Stimulated activated naive CD8-positive, alpha-beta T cell treated with anti-CD3 and anti-CD28 coated beads, Interleukin-15, Interleukin-2, amounts not matched to agents 100 U/mL and 50 U/mL, for 24 hours (primary cell): ENCODE measurements at regions not wholly inside any gene's neighbourhood (a gene's known extent, or its start where the extent isn't known, plus 50 kb on each side); places are given as distances from the start of the nearest gene placed in this dataset.
"Not testable (repeated sequence)": the region's sequence is repeated elsewhere in the genome, so short reads cannot be mapped to it uniquely, and the experiment has no call there.

Experiments
- ATAC-seq: fragments of 150-1000 bp; cut with Tn5 transposase; one replicate; pipeline ENCODE4 v1.10.0; 2021
- DNase-seq: peaks from one replicate; pipeline ENCODE4 v3.0.0; 2021

GRCh38 chr20:53693262-53693871, 99.7 kb upstream of the ZNF217 start:
- DNase-seq, result no peak
- ATAC-seq, result peak; percentile 67

- no peak for DNase-seq
- peak; percentile 68 for ATAC-seq
These were observed 98.9 kb upstream of the ZNF217 start for GRCh38 chr20:53692465-53693067.

GRCh38 chr20:53691811-53692192, 98.2 kb upstream of the ZNF217 start:
- ATAC-seq, result no peak
- no peak for DNase-seq

GRCh38 chr20:53691060-53691810, 97.6 kb upstream of the ZNF217 start:
- DNase-seq (no peak), ATAC-seq (no peak)

- DNase-seq, result no peak
- no peak for ATAC-seq
These were observed 94.4 kb upstream of the ZNF217 start for GRCh38 chr20:53688085-53688484.

GRCh38 chr20:53685070-53685595, 91.5 kb upstream of the ZNF217 start:
- no peak for DNase-seq
- ATAC-seq, result no peak

GRCh38 chr20:53683506-53683905, 89.9 kb upstream of the ZNF217 start:
- ATAC-seq (no peak), DNase-seq (no peak)

- no peak for DNase-seq
- no peak for ATAC-seq
These were observed 87.9 kb upstream of the ZNF217 start for GRCh38 chr20:53681352-53682212.

- ATAC-seq (no peak), DNase-seq (no peak)
These were observed 86.1 kb upstream of the ZNF217 start for GRCh38 chr20:53679597-53680309.

- DNase-seq, result no peak
- ATAC-seq, result no peak
These were observed 85.5 kb upstream of the ZNF217 start for GRCh38 chr20:53678990-53679596.

GRCh38 chr20:53678315-53678989, 84.8 kb upstream of the ZNF217 start:
- DNase-seq (no peak), ATAC-seq (no peak)

GRCh38 chr20:53677447-53678314, 84.0 kb upstream of the ZNF217 start:
- DNase-seq (peak; percentile 60), ATAC-seq (peak; percentile 65)

- no peak for ATAC-seq
These were observed 83.3 kb upstream of the ZNF217 start for GRCh38 chr20:53676987-53677386.

GRCh38 chr20:53676519-53676822, 82.8 kb upstream of the ZNF217 start:
- DNase-seq (no peak), ATAC-seq (no peak)

More at GRCh38 chr20:53676987-53677386, 83.3 kb upstream of the ZNF217 start:
- no peak for DNase-seq

GRCh38 chr20:53672484-53673129, 79.0 kb upstream of the ZNF217 start:
- ATAC-seq (no peak), DNase-seq (no peak)

GRCh38 chr20:53671370-53671769, 77.7 kb upstream of the ZNF217 start:
- ATAC-seq, result no peak
- no peak for DNase-seq

- DNase-seq, ATAC-seq: not testable (repeated sequence)
These were observed 76.1 kb upstream of the ZNF217 start for GRCh38 chr20:53669517-53670313.

GRCh38 chr20:53668992-53669391, 75.4 kb upstream of the ZNF217 start:
- ATAC-seq (no peak), DNase-seq (no peak)
